ENCODE measurements at regions not wholly inside any gene's neighbourhood (a gene's known extent, or its start where the extent isn't known, plus 50 kb on each side); places are given as distances from the start of the nearest gene placed in this dataset.
"Not testable (repeated sequence)": the region's sequence is repeated elsewhere in the genome, so short reads cannot be mapped to it uniquely, and the experiment has no call there.

GRCh38 chr3:106447723-106448301 is 579.0 kb upstream of the CBLB start:
- DNase-seq (ENCODE audit: insufficient read length, low spot score) (no peak), FAIRE-seq (no peak)
- TF ChIP-seq POLR2A (IDR thresholded peaks at IDR 0.05; ENCODE audit: low read depth, low read length) (no peak), POLR2AphosphoS5 (IDR thresholded peaks at IDR 0.05; ENCODE audit: low read depth, low read length) (no peak), SPI1 (IDR thresholded peaks at IDR 0.05; ENCODE audit: low read depth, low read length) (no peak), POU2F2 (IDR thresholded peaks at IDR 0.05; ENCODE audit: low read depth, low read length) (no peak), TAF1 (IDR thresholded peaks at IDR 0.05; ENCODE audit: low read depth, low read length) (no peak), PAX5 (IDR thresholded peaks at IDR 0.05; ENCODE audit: insufficient read depth, low read length, severe bottlenecking) (no peak)

- not testable (repeated sequence) for FAIRE-seq; DNase-seq (ENCODE audit: insufficient read length, low spot score)
Observed at GRCh38 chr3:106448372-106448966, 579.7 kb upstream of the CBLB start.

GRCh38 chr3:106452096-106452495 is 583.3 kb upstream of the CBLB start:
- no peak for TF ChIP-seq SPI1 (IDR thresholded peaks at IDR 0.05; ENCODE audit: low read depth, low read length)
- no peak for TF ChIP-seq TAF1 (IDR thresholded peaks at IDR 0.05; ENCODE audit: low read depth, low read length)
- TF ChIP-seq POLR2AphosphoS5 (IDR thresholded peaks at IDR 0.05; ENCODE audit: low read depth, low read length) = no peak
- TF ChIP-seq POU2F2 (IDR thresholded peaks at IDR 0.05; ENCODE audit: low read depth, low read length) = no peak
- TF ChIP-seq POLR2A (IDR thresholded peaks at IDR 0.05; ENCODE audit: low read depth, low read length) = no peak
- TF ChIP-seq PAX5 (IDR thresholded peaks at IDR 0.05; ENCODE audit: insufficient read depth, low read length, severe bottlenecking) = no peak
- no peak for FAIRE-seq

GRCh38 chr3:106454497-106454896 is 585.7 kb upstream of the CBLB start:
- no peak for FAIRE-seq
- DNase-seq (ENCODE audit: insufficient read length, low spot score) = no peak
- TF ChIP-seq POLR2AphosphoS5 (IDR thresholded peaks at IDR 0.05; ENCODE audit: low read depth, low read length) (no peak), SPI1 (IDR thresholded peaks at IDR 0.05; ENCODE audit: low read depth, low read length) (no peak), POU2F2 (IDR thresholded peaks at IDR 0.05; ENCODE audit: low read depth, low read length) (no peak), TAF1 (IDR thresholded peaks at IDR 0.05; ENCODE audit: low read depth, low read length) (no peak), POLR2A (IDR thresholded peaks at IDR 0.05; ENCODE audit: low read depth, low read length) (no peak), PAX5 (IDR thresholded peaks at IDR 0.05; ENCODE audit: insufficient read depth, low read length, severe bottlenecking) (no peak)

More at GRCh38 chr3:106452096-106452495, 583.3 kb upstream of the CBLB start:
- DNase-seq (ENCODE audit: insufficient read length, low spot score) = no peak

GRCh38 chr3:106457281-106458180 is 588.7 kb upstream of the CBLB start:
- FAIRE-seq = peak; percentile 84
- DNase-seq (ENCODE audit: insufficient read length, low spot score) = peak; percentile 8
- TF ChIP-seq POLR2A (IDR thresholded peaks at IDR 0.05; ENCODE audit: low read depth, low read length) (no peak), SPI1 (IDR thresholded peaks at IDR 0.05; ENCODE audit: low read depth, low read length) (peak; percentile 48; the same call in 1 of the 2 replicates)

GRCh38 chr3:106458952-106459351 is 590.1 kb upstream of the CBLB start:
- no peak for FAIRE-seq
- no peak for TF ChIP-seq SPI1 (IDR thresholded peaks at IDR 0.05; ENCODE audit: low read depth, low read length)
- no peak for TF ChIP-seq POLR2AphosphoS5 (IDR thresholded peaks at IDR 0.05; ENCODE audit: low read depth, low read length)
- no peak for TF ChIP-seq POU2F2 (IDR thresholded peaks at IDR 0.05; ENCODE audit: low read depth, low read length)
- TF ChIP-seq TAF1 (IDR thresholded peaks at IDR 0.05; ENCODE audit: low read depth, low read length) = no peak
- no peak for TF ChIP-seq PAX5 (IDR thresholded peaks at IDR 0.05; ENCODE audit: insufficient read depth, low read length, severe bottlenecking)
- TF ChIP-seq POLR2A (IDR thresholded peaks at IDR 0.05; ENCODE audit: low read depth, low read length) = no peak
- DNase-seq (ENCODE audit: insufficient read length, low spot score) = no peak

GRCh38 chr3:106466881-106467280 is 598.1 kb upstream of the CBLB start:
- no peak for DNase-seq (ENCODE audit: insufficient read length, low spot score)
- TF ChIP-seq POU2F2 (IDR thresholded peaks at IDR 0.05; ENCODE audit: low read depth, low read length) (no peak), POLR2A (IDR thresholded peaks at IDR 0.05; ENCODE audit: low read depth, low read length) (no peak), PAX5 (IDR thresholded peaks at IDR 0.05; ENCODE audit: insufficient read depth, low read length, severe bottlenecking) (no peak), SPI1 (IDR thresholded peaks at IDR 0.05; ENCODE audit: low read depth, low read length) (no peak), TAF1 (IDR thresholded peaks at IDR 0.05; ENCODE audit: low read depth, low read length) (no peak), POLR2AphosphoS5 (IDR thresholded peaks at IDR 0.05; ENCODE audit: low read depth, low read length) (no peak)
- no peak for FAIRE-seq

GRCh38 chr3:106473576-106474475 is 605.0 kb upstream of the CBLB start:
- DNase-seq (ENCODE audit: insufficient read length, low spot score) (no peak), FAIRE-seq (no peak)
- TF ChIP-seq POLR2A (IDR thresholded peaks at IDR 0.05; ENCODE audit: low read depth, low read length) = no peak
- no peak for TF ChIP-seq SPI1 (IDR thresholded peaks at IDR 0.05; ENCODE audit: low read depth, low read length)
- no peak for TF ChIP-seq TAF1 (IDR thresholded peaks at IDR 0.05; ENCODE audit: low read depth, low read length)
- no peak for TF ChIP-seq PAX5 (IDR thresholded peaks at IDR 0.05; ENCODE audit: insufficient read depth, low read length, severe bottlenecking)
- no peak for TF ChIP-seq POU2F2 (IDR thresholded peaks at IDR 0.05; ENCODE audit: low read depth, low read length)

GRCh38 chr3:106482451-106482850 is 613.6 kb upstream of the CBLB start:
- TF ChIP-seq PAX5 (IDR thresholded peaks at IDR 0.05; ENCODE audit: insufficient read depth, low read length, severe bottlenecking) = no peak
- no peak for TF ChIP-seq POLR2A (IDR thresholded peaks at IDR 0.05; ENCODE audit: low read depth, low read length)
- no peak for TF ChIP-seq SPI1 (IDR thresholded peaks at IDR 0.05; ENCODE audit: low read depth, low read length)
- TF ChIP-seq POLR2AphosphoS5 (IDR thresholded peaks at IDR 0.05; ENCODE audit: low read depth, low read length) = no peak
- no peak for FAIRE-seq

More at GRCh38 chr3:106482451-106482850, 613.6 kb upstream of the CBLB start:
- no peak for DNase-seq (ENCODE audit: insufficient read length, low spot score)

Measured in GM12891 (cell line).